Sigmoid colon (tissue), 4 donors: ENCODE measurements at regions not wholly inside any gene's neighbourhood (a gene's known extent, or its start where the extent isn't known, plus 50 kb on each side); places are given as distances from the start of the nearest gene placed in this dataset.

Experiments used
- EP300 ChIP-seq, 4 donors: sonication (generic); formaldehyde crosslinking; IDR thresholded peaks; one replicate each; pipeline ENCODE4 v1.6.1; 2017; ENCODE audit warnings: antibody characterized with exemption in 4 of 4
- POLR2A ChIP-seq, 2 donors: fragments of 450-650 bp; IDR thresholded peaks; one replicate each; pipeline ENCODE4 v1.6.1; 2016; ENCODE audit warnings: antibody characterized with exemption in 2 of 2, mild to moderate bottlenecking in 2 of 2, moderate library complexity in 2 of 2
- POLR2AphosphoS5 ChIP-seq, 4 donors: sonication (generic); formaldehyde crosslinking; IDR thresholded peaks; one replicate each; pipeline ENCODE4 v1.6.1; 2017; ENCODE audit warnings: antibody characterized with exemption in 4 of 4
- TF ChIP-seq, protein P1 (sequence below), 4 experiments: fragments of 450-650 bp in 3 of 4; fragments of 200-600 bp in 1 of 4; IDR thresholded peaks; one replicate each; pipeline ENCODE4 v1.5.1; 2016 to 2019; ENCODE audit warnings: antibody characterized with exemption in 4 of 4, mild to moderate bottlenecking in 3 of 4, moderate library complexity in 2 of 4

DNA sequence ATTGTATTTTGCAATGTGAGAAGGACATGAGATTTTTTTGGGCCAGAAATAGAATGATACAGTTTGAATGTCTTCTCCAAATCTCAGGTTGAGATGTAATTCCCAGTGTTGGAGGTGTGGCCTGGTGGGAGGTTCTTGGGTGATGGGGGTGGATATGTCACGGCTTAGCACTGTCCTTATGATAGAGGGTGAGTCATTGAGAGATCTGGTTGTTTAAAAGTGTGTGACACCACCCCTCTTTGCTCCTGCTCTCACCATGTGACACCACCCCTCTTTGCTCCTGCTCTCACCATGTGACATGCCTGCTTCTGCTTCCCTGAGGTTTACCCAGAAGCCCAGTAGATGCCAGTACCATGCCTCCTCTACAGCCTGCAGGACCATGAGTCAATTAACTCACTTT, 1226.9 kb downstream of the PCDH7 start:
- TF ChIP-seq POLR2AphosphoS5 (IDR thresholded peaks at IDR 0.05) (no peak), POLR2A (IDR thresholded peaks at IDR 0.05) (no peak), EP300 (IDR thresholded peaks at IDR 0.05) (no peak)
- TF ChIP-seq, protein P1, sequence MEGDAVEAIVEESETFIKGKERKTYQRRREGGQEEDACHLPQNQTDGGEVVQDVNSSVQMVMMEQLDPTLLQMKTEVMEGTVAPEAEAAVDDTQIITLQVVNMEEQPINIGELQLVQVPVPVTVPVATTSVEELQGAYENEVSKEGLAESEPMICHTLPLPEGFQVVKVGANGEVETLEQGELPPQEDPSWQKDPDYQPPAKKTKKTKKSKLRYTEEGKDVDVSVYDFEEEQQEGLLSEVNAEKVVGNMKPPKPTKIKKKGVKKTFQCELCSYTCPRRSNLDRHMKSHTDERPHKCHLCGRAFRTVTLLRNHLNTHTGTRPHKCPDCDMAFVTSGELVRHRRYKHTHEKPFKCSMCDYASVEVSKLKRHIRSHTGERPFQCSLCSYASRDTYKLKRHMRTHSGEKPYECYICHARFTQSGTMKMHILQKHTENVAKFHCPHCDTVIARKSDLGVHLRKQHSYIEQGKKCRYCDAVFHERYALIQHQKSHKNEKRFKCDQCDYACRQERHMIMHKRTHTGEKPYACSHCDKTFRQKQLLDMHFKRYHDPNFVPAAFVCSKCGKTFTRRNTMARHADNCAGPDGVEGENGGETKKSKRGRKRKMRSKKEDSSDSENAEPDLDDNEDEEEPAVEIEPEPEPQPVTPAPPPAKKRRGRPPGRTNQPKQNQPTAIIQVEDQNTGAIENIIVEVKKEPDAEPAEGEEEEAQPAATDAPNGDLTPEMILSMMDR (IDR thresholded peaks at IDR 0.05): no peak
